ENCODE measurements at regions not wholly inside any gene's neighbourhood (a gene's known extent, or its start where the extent isn't known, plus 50 kb on each side); places are given as distances from the start of the nearest gene placed in this dataset.

GRCh38 chr10:80861882-80862281, 324.2 kb downstream of the SH2D4B start:
- no peak for DNase-seq

- DNase-seq: no peak
These were observed 332.6 kb downstream of the SH2D4B start for GRCh38 chr10:80870282-80870681.

- no peak for DNase-seq
These were observed 333.4 kb downstream of the SH2D4B start for GRCh38 chr10:80871083-80871482.

- DNase-seq: no peak
These were observed 340.6 kb downstream of the SH2D4B start for GRCh38 chr10:80878330-80878729.

GRCh38 chr10:80890146-80890545, 352.4 kb downstream of the SH2D4B start:
- no peak for DNase-seq

- no peak for DNase-seq
These were observed 355.6 kb downstream of the SH2D4B start for GRCh38 chr10:80893256-80893655.

GRCh38 chr10:80894311-80894791, 356.6 kb downstream of the SH2D4B start:
- no peak for DNase-seq

- DNase-seq: no peak
These were observed 357.2 kb downstream of the SH2D4B start for GRCh38 chr10:80894797-80895467.

- no peak for DNase-seq
These were observed 358.4 kb downstream of the SH2D4B start for GRCh38 chr10:80896076-80896475.

GRCh38 chr10:80896959-80897358, 359.3 kb downstream of the SH2D4B start:
- DNase-seq: no peak

- no peak for DNase-seq
These were observed 363.0 kb downstream of the SH2D4B start for GRCh38 chr10:80900661-80901060.

- no peak for DNase-seq
These were observed 370.9 kb downstream of the SH2D4B start for GRCh38 chr10:80908611-80909010.

GRCh38 chr10:80909254-80909653, 371.6 kb downstream of the SH2D4B start:
- no peak for DNase-seq

GRCh38 chr10:80917636-80918035, 379.9 kb downstream of the SH2D4B start:
- DNase-seq: no peak

- DNase-seq: no peak
These were observed 383.3 kb downstream of the SH2D4B start for GRCh38 chr10:80921032-80921431.

- DNase-seq: peak; percentile 51
These were observed 386.6 kb downstream of the SH2D4B start for GRCh38 chr10:80924063-80924952.

GRCh38 chr10:80927419-80928078, 389.8 kb downstream of the SH2D4B start:
- DNase-seq: no peak

GRCh38 chr10:80938903-80939302, 401.2 kb downstream of the SH2D4B start:
- DNase-seq: no peak

- DNase-seq: no peak
These were observed 407.7 kb downstream of the SH2D4B start for GRCh38 chr10:80945264-80945880.

- DNase-seq: no peak
These were observed 408.4 kb downstream of the SH2D4B start for GRCh38 chr10:80946073-80946472.

- no peak for DNase-seq
These were observed 409.4 kb downstream of the SH2D4B start for GRCh38 chr10:80946957-80947726.

GRCh38 chr10:80949785-80950184, 412.1 kb downstream of the SH2D4B start:
- DNase-seq: no peak
